ENCODE measurements at regions not wholly inside any gene's neighbourhood (a gene's known extent, or its start where the extent isn't known, plus 50 kb on each side); places are given as distances from the start of the nearest gene placed in this dataset.
"Not testable (repeated sequence)": the region's sequence is repeated elsewhere in the genome, so short reads cannot be mapped to it uniquely, and the experiment has no call there.

DNA sequence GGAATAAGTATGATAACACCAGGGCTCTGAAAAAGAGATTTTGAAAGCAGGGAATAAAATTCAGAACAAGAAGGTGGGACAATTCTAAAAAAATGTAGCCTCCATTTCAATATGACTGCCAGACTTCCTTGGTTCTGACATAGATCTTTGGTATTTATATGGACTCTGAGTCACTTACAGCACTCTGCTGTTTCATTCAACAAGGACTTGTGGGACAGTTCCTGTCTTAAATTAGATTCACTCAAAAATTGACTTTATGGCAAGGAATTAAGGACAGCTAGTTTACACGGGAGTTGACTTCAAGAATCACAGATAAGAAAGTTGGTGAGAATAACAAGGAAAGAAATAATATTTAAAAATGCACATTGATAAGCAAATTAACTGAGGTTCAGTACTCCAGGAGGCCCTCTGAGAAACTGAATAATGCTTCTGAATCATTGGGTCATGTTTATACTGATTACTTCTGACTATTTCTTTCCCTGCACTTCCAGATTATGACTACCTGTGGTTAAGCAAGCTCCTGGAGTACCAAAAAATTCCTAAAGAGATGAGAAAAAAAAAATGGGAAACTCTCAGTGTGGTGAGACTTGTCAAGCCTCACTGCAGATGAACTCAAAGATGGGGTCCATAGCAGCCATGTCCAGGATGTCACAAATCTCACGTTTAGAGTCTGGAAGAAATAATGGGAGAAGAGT lies 828.3 kb upstream of the PIK3C3 start:
- no peak for DNase-seq

DNA sequence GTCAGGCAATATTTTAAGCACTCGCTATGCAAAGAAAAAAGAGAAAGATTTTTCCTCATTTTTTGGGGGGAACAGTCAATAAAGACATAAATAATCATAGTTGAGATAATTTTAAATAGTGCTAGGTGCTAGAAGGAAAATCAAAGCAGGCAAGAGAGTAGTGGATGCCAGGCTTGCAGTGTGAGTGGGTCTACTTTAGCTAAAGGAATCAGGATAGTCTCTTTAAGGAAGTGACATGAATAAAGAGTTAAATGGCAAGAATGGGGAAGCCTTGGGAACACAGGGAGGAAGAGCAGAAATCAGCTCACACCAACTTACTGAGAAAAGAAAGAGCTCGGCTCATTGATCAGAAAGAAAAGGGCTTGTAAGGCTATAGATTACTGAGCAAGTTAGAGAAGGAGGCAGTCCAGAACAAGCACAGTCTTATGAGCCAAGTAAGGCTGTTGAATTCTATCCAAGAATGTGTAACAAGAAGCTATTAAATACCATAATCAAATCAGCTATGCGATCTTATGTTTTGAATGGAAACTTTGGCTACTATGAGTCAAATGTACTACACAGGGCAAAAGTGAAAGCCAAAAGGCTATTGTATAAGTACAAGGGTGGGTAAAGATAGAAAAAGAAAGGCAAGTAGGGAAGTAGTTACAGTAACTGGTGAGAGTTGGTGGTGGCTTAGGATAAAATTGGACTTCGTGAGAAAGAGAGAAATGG lies 833.8 kb upstream of the PIK3C3 start:
- no peak for DNase-seq

DNA sequence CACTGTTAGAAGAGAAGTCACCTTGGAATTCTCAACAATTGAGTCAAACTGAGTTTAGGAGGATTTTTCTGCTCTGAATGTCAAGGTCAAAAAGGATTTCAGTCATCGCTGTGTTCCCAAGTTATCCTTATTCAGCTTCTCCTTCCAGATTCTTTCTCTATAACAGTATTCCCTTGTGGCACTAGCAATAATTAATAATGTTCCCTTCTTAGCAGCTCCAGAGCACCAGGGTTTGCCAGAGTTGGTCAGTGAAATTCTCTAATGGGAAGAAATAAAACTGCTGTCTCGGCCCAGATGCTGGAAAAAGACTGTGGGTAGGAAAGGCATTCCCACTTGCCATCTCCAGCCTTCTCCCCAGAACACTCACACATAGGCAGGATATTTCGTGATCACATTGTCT lies 836.0 kb upstream of the PIK3C3 start:
- DNase-seq: no peak

DNA sequence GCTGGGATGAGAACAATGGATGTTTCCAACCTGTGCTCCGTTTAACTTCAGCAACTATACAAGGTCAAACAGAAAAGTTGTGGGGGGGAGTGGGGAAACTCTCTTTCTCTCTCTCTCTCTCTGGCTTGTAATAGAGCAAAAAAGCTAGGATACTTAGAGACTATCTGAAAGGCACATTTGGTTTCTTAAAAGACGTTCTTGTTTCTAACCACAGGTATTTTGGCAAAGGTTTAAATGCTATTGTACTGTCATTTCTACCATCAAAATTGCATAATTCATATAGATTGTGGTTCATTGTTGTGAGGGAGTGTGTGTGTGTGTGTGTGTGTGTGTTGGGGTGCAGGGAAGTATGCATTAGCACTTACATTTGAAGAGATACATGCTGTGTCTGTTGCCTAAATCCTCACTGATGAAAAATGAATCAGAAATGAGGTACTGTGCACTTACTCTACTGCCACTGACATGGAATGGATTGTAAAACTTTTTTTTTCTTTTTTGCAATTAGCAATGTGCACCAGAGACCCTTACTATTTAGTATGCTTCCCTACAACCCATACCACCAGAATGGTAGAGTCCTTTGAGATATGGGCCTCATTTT lies 841.0 kb upstream of the PIK3C3 start:
- DNase-seq: no peak

DNA sequence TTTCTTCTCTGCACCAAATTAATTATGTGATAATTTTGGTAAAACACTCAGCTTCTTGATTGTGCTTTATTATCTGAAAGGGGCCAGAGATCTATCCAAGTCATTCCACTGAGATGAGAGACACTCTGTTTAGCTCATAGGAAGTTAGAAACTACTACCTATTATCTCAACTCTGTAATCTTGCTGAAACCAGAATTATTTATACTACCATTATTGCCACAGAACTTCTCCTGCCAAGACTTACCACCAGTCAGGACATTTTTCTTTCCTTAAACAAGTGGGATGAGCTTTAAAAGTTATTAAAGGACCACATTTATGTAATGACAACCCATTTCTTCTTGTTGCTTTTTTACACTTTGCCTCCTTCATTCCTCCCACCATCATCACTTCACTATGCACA lies 855.6 kb upstream of the PIK3C3 start:
- no peak for DNase-seq

DNA sequence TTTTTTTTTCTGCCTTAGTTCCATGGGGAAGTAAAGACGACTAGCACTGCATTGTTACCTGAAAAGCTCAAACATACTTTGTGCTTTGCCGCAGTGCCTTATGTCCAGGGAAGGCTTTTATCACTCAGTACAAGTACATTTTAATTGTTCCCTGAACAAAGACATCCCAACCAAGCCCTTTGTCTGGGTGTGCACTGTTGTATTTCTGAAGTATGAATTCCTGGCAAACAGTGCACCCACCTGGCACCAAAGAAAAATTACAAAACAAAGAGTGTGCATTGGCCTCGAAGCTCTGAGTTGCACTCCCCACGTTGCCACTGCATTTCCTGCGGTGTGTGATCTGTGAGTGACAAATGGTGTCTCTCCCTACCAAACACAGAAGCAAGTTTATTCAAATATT lies 858.5 kb upstream of the PIK3C3 start:
- DNase-seq: no peak

DNA sequence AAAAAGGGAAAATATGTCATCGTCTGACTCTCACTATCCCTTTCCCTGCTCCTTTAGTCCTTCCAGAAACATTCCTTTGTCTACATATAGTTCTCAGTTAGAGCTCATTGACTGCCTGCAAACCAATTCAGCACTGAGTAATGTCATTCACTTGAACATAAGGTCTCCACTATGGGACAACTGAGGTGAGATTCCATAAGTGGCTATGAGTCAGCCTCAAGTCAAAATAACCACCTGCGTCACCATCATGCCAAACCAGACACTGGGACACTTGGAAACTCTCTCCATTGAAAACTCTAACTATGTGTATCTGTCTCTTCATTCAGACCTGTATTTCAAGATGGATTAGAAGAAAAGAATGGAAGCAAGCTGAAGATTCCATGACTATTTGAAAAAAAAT lies 878.0 kb upstream of the PIK3C3 start:
- DNase-seq: no peak

DNA sequence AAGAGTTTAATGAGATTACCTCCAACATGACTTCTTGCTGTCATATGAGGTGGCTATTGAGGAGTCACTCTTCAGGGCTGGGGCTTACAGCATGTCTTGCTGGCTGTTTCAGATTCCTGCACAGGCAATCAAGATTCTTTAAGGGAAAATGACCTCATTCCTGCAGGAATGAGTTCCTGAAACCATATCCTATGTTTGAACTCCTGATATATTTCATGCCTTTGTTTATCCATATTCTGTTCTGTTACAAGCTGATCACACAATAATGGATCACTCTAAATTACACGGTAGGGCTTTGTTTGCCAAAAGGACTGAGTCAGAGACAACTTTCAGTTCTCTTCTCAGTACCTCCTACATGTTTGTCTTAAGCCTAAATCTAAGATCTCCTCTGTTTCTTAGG lies 879.8 kb upstream of the PIK3C3 start:
- no peak for DNase-seq

DNA sequence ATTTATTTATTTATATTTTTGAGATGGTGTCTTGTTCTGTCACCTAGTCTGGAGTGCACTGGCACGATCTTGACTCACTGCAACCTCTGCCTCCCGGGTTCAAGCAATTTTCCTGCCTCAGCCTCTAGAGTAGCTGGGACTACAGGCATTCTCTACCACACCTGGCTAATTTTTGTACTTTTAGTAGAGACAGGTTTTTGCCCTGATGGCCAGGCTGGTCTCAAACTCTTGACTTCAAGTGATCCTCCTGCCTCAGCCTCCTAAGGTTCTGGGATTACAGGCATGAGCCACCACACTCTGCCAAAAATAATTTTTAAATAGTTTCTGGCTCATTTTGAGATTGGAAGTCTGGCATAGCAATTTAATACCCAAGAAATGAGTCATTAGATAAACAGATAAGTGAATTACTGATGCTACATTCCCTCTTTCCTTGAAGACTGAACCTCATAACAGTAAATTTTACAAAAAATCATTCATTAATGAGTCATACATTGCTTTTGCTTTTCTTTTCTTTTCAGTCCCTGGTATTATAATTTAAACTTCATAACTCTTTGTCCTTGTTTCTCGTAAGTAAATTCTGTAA lies 881.6 kb upstream of the PIK3C3 start:
- DNase-seq: no peak

DNA sequence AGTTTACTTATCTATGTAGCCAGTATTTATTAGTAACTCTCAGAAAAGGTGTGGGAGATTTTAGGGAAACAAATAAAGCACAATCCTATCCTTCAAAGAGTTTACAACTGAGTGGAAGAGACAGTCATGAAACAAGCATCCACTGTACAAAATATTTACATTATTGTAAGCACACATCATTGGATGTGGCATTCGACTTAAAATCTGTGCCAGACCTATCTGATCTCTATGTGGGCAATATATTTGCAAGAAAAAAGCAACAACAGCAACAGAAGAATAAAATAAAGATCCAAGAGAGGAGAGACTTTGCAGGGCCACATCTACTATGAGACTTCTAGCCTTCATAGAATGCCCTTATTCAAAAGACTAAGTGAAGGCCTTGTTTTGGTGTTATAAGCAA lies 882.1 kb upstream of the PIK3C3 start:
- no peak for DNase-seq

DNA sequence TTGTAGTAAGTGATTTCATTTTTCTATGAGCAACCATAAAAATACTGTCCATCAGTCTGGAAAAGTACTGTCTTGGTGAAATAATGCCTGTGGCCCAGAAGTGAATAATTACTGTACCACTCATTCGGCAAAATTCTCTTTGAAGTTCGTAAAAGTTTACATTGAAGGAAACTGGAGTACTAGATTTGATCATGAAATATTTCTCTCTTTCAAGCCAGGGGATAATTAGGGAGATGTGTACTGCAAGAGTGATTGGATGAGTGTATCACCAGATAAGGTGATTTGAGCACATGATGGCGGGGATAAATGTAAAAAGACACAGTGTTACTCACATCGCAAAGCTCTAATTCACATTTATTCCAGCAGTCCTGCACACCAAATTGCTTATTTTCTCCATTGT lies 883.2 kb upstream of the PIK3C3 start:
- DNase-seq: no peak

DNA sequence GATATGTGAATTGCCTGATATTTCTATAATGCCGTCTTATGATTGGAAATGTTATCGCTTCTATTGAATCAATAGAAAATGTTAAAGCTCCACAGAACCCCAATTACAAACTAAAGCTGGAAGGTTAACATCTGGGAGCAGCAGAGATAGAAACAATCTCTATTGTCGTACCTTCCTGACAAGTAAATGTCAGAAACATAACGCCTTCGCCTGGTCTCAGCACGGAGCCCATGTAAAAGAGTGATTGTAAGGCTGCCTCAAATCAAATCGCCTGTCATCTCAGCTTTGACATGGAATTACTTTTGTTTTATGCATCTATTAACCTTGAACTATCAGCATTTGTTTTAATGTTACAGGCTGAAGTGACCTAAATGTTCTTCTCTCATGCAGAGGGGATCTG lies 885.9 kb upstream of the PIK3C3 start:
- no peak for DNase-seq

DNA sequence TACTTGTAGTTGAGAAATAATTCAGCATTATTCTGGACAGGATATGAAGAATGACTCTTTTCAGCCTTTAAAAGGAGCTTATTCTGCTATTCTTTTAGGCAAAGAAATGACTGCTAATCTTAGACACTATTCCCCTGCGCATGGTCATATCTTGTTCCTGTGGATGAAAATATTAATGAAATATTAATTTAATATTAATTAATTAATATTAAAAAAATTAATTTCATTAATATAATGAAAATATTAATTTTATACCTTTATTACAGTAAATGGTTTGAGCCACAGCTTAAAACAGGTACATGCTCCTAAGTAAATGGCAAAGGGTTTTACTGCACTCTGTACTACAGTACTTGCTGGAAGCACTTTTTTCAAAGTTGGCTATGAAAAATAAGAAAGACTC lies 890.1 kb upstream of the PIK3C3 start:
- DNase-seq: no peak

DNA sequence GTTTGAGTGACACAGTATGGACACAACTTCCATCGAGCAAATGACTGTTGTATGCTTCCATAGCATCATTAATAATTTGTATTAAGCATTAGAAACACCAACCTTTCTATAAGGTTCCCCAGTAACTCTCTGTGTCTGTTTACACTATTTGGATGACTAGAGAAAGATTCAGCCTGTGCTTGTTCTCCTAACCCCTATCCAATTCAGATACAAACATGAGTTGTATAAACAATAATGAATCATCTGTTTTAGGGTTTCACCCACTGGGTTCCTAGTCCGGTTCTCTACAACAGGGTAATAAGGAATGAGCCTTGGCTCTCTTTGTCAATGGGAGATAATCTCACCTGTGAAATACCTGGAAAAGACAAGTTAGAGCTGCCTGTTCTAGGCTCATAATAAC lies 894.1 kb upstream of the PIK3C3 start:
- DNase-seq: no peak

DNA sequence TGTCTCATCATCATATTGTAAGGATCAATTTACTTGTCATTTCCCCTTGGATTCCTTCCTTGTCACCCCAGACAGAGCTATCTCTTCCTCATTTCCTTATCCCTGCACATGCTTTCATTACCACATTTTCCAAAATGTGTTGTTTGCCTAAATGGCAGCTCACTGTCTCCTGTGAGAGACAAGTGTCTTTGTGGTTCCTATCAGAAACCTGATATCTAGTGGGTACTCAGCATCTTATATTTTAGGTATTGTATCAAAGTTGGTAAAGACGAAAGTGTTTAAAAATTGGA lies 896.0 kb upstream of the PIK3C3 start:
- DNase-seq: no peak

DNA sequence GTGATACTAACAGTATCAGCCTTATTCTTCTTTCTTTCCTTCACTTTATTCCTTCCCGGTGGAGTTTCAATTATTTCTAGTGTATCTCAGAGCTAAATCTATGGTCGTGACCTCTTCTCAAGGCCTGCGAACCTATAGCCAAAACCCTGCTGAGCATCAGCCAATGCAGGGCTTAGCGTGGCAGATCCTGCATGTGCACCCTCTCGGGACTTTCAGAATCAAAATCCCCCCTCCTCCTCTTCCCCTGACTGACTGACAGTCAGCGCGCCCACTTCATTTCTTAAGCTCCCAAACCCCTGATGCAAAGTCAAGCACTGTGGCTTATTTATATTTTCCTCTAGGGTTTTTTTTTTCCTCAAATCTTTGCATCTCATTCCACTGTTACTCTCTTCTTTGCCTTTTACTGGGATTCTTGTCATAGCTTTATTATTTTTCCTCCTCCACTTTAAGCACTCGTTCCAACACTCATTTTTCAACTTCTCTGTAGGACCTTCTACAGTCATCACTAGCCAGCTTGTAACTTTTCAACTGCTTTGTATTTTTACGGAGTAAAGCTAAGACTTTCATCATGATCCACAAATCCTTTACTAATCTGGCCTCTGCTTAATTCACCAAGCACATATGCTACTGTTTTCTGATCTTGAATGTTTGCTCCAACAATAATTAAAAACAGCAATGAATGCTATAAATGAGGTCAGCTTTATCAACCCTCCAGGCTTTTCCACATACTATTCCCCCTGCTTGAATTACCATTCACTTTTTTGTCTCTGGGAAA lies 896.5 kb upstream of the PIK3C3 start:
- DNase-seq: no peak

DNA sequence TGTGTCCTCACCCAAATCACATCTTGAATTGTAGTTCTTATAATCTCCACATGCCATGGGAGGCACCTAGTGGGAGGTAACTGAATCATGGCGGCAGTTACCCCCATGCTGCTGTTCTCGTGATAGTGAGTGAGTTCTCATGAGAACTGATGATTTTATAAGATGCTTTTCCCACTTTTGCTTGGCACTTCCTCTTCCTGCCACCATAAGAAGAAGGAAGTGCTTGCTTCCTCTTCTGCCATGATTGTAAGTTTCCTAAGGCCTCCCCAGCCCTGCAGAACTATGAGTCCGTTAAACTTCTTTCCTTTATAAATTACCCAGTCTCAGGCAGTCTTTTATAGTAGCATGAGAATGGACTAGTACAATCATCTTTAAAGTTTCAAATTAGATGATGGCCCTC lies 902.4 kb upstream of the PIK3C3 start:
- no peak for DNase-seq

DNA sequence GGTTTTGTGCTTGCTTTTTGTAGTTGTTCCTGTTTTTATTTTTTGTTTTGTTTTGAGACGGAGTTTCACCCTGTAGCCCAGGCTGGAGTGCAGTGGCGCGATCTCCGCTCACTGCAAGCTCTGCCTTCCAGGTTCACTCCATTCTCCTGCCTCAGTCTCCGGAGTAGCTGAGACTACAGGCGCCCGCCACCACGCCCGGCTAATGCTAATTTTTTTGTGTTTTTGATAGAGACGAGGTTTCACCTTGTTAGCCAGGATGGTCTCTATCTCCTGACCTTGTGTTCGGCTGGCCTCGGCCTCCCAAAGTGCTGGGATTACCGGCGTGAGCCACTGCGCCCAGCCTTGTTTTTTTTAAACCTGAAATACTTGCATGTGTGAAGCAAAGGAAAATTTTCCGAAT lies 908.8 kb upstream of the PIK3C3 start:
- DNase-seq: not testable (repeated sequence)

DNA sequence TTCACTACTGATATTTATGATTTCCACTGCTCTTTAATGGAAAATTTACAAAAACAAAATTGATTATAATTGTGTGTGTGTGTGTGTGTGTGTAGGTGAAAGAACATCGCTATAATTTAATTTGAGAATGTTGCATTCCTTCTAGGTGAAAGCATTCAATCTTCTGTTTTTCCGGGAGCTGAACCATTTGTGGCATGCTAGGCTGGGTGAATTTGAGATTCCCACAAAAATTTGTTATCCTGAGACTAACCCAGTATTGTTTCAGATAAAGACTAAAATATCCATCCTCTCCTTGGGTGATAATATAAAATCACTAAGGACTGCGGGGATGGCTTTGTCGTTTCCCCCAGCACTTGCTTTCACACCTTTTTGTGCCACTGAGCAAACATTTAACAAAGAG lies 911.2 kb upstream of the PIK3C3 start:
- DNase-seq: no peak

DNA sequence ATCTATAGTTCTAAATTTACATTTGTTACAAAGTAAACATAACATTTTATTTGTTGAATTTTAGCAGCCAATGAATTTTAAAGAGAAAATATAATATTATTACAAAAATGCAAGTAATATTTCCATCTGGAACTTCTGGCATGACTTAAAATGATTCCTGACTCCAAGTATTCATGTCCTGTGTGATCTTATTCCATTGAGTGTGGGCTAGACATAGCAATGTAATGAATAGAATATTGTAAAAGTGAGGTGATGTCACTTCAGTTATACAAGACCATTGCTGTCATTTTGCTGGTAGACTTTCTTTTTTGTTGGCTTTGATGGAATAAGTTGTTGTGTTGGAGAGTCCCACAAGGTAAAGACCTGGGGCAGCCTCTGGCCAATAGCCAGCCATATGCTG lies 912.2 kb upstream of the PIK3C3 start:
- no peak for DNase-seq

DNA sequence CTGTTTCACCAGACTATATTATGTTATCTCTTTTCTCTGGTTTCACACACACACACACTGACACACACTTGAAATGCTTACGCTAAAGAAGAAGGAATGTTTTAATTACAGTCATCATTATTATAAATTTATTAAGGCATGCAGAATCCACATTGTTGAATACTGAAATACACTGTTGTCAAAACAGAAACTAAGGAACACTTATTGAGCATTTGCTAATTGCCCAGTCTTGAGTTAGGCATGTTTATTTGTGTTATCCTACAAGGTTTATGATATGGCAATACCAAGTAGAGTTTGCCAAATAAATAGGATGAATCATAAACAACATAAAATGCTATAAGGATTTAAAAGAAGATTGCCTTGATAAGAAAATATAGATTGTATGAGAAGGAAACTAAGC lies 917.0 kb upstream of the PIK3C3 start:
- DNase-seq: no peak

DNA sequence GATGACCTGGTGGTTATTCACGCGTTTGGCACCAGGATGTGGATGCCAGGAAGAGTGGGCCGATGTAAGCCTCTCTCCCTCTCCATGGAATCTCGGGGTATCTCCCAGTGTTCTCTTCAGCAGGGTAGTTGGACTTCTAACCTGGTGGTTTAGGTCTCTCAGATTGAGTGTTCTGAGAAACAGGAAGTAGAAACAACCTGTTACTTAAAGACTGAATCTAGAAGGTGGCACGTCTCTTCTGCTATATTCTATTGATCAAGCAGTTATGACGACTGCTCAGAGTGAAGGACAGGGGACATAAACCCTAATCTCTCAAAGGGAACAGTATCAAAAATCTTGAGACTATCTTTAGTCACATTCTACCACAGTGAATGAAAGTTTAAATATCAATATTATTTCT lies 918.7 kb upstream of the PIK3C3 start:
- no peak for DNase-seq

DNA sequence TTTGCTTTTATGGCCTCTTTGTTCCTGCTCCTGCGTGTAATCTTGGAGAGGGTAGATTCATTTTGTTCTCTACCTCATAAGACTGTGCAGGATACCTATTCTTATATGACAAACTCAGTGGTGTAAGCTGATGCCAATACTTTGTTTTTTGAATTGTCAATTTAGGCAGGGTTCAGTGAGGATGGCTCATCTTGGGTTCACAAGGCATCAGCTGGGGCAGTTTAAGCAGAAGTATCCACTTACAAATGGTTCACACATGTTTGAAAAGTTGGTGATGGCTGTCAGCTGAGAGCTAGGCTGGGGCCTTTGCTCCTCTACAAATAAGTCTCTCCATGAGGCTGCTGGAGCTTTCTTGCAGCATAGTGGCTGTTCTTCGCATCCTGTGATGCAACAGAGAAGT lies 920.6 kb upstream of the PIK3C3 start:
- no peak for DNase-seq
